Small intestine (tissue), 7 donors: ENCODE measurements at regions not wholly inside any gene's neighbourhood (a gene's known extent, or its start where the extent isn't known, plus 50 kb on each side); places are given as distances from the start of the nearest gene placed in this dataset.

Experiments used
- DNase-seq, 2 donors: peaks; one replicate each; pipeline versions ENCODE4 v3.0.0 to v3.0.0-alpha.2; 2013
- FAIRE-seq: peaks from 2 replicates; lab custom pipeline; 2012; peaks lifted over from hg19 to GRCh38; lab: Jason Lieb, UNC
- H3K27ac ChIP-seq, 3 donors: one replicate each; pipeline ENCODE4 v1.5.1; 2013; ENCODE audit warnings: low read length in 2 of 3, mild to moderate bottlenecking in 2 of 3, control low read depth in 1 of 3, inconsistent platforms in 1 of 3, low read depth in 1 of 3, moderate library complexity in 1 of 3
- H3K27me3 ChIP-seq, 3 donors: one replicate each; pipeline ENCODE4 v1.6.1; 2013; ENCODE audit warnings: low read length in 3 of 3, inconsistent platforms in 1 of 3; ENCODE audit not compliant: control insufficient read depth in 3 of 3, insufficient read depth in 3 of 3
- H3K36me3 ChIP-seq, 3 donors: one replicate each; pipeline ENCODE4 v1.6.1; 2013; ENCODE audit warnings: low read length in 3 of 3, inconsistent platforms in 1 of 3, low read depth in 1 of 3, mild to moderate bottlenecking in 1 of 3, moderate library complexity in 1 of 3; ENCODE audit not compliant: control insufficient read depth in 3 of 3, insufficient read depth in 2 of 3
- H3K4me1 ChIP-seq, 3 donors: one replicate each; pipeline ENCODE4 v1.6.1; 2013; ENCODE audit warnings: low read length in 2 of 3, inconsistent platforms in 1 of 3, low read depth in 1 of 3, mild to moderate bottlenecking in 1 of 3, moderate library complexity in 1 of 3; ENCODE audit not compliant: control insufficient read depth in 3 of 3, insufficient read depth in 2 of 3
- H3K4me3 ChIP-seq, 3 donors: one replicate each; pipeline ENCODE4 v1.5.1; 2013; ENCODE audit warnings: low read length in 3 of 3, control low read depth in 1 of 3, inconsistent platforms in 1 of 3, low read depth in 1 of 3, mild to moderate bottlenecking in 1 of 3, moderate library complexity in 1 of 3
- H3K9me3 ChIP-seq, 2 donors: one replicate each; pipeline ENCODE4 v1.6.1; 2013; ENCODE audit warnings: low read depth in 1 of 2, low read length in 1 of 2; ENCODE audit not compliant: control insufficient read depth in 2 of 2, insufficient read depth in 1 of 2
- WGBS, 3 donors: extraction: QIAGEN DNeasy Blood & Tissue Kit; methylation state at CpG; one replicate each; pipeline ENCODE4 v1.1.7; 2013; 5-methylcytosine and 5-hydroxymethylcytosine counted together
- donor health status: healthy with polysubstance abuse.
- donor health status: control.
- donor health status: control.
- donor health status: Bipolar disorder and iron deficiency.
- donor health status: healthy.

GRCh38 chr5:93130624-93131490 is 450.2 kb downstream of the NR2F1-AS1 start:
- Histone ChIP-seq H3K9me3 (no peaks in the 10 kb centered on the region), H3K4me1 (no peaks in the 10 kb centered on the region), H3K36me3 (no peaks in the 10 kb centered on the region), H3K27me3 (no peaks in the 10 kb centered on the region), H3K27ac (no peak overlapping the region), H3K4me3 (no peak overlapping the region)
- no peak for FAIRE-seq
- DNase-seq = no peak
- WGBS, 3 donors = 49 to 68% (median 68%) methylated on average over 5 of the region's 5 CpGs

- no peaks in the 10 kb centered on the region for H3K4me1 ChIP-seq
- H3K27me3 ChIP-seq = no peaks in the 10 kb centered on the region
- DNase-seq = no peak
- H3K4me3 ChIP-seq = no peak overlapping the region
- no peak for FAIRE-seq
- no peaks in the 10 kb centered on the region for H3K36me3 ChIP-seq
- WGBS, 3 donors = 68 to 94% (median 86%) methylated on average over 1 of the region's 1 CpG
- H3K27ac ChIP-seq = no peak overlapping the region
- H3K9me3 ChIP-seq = no peaks in the 10 kb centered on the region
Observed at GRCh38 chr5:93126634-93127033, 454.4 kb downstream of the NR2F1-AS1 start.

GRCh38 chr5:93123127-93123526 is 457.9 kb downstream of the NR2F1-AS1 start:
- H3K4me3 ChIP-seq = no peak overlapping the region
- DNase-seq (no peak), FAIRE-seq (no peak)
- H3K36me3 ChIP-seq = no peaks in the 10 kb centered on the region
- H3K27me3 ChIP-seq = no peaks in the 10 kb centered on the region
- H3K27ac ChIP-seq = no peak overlapping the region
- no peaks in the 10 kb centered on the region for H3K4me1 ChIP-seq
- no peaks in the 10 kb centered on the region for H3K9me3 ChIP-seq

- FAIRE-seq = no peak
- 45 to 56% (median 55%) methylated on average over 2 of the region's 2 CpGs for WGBS, 3 donors
- H3K36me3 ChIP-seq = no peaks in the 10 kb centered on the region
- H3K27me3 ChIP-seq = no peaks in the 10 kb centered on the region
- DNase-seq = no peak
- no peak overlapping the region for H3K27ac ChIP-seq
- H3K9me3 ChIP-seq = no peaks in the 10 kb centered on the region
- H3K4me1 ChIP-seq = no peaks in the 10 kb centered on the region
- no peak overlapping the region for H3K4me3 ChIP-seq
Observed at GRCh38 chr5:93122446-93122845, 458.6 kb downstream of the NR2F1-AS1 start.

GRCh38 chr5:93120771-93121170 is 460.2 kb downstream of the NR2F1-AS1 start:
- Histone ChIP-seq H3K27ac (no peak overlapping the region), H3K4me1 (no peaks in the 10 kb centered on the region), H3K9me3 (no peaks in the 10 kb centered on the region), H3K36me3 (no peaks in the 10 kb centered on the region), H3K4me3 (no peak overlapping the region), H3K27me3 (no peaks in the 10 kb centered on the region)
- 72 to 85% (median 77%) methylated on average over 4 of the region's 4 CpGs for WGBS, 3 donors
- no peak for FAIRE-seq
- DNase-seq = no peak

GRCh38 chr5:93120051-93120450 is 461.0 kb downstream of the NR2F1-AS1 start:
- H3K4me1 ChIP-seq = no peaks in the 10 kb centered on the region
- H3K9me3 ChIP-seq = no peaks in the 10 kb centered on the region
- H3K36me3 ChIP-seq = no peaks in the 10 kb centered on the region
- H3K27me3 ChIP-seq = no peaks in the 10 kb centered on the region
- DNase-seq (no peak), FAIRE-seq (no peak)
- H3K4me3 ChIP-seq = no peak overlapping the region
- no peak overlapping the region for H3K27ac ChIP-seq
- 66 to 76% (median 70%) methylated on average over 1 of the region's 1 CpG for WGBS, 3 donors

GRCh38 chr5:93117751-93118531 is 463.1 kb downstream of the NR2F1-AS1 start:
- no peak for FAIRE-seq
- no peak overlapping the region for H3K27ac ChIP-seq
- H3K9me3 ChIP-seq = no peaks in the 10 kb centered on the region
- no peak overlapping the region for H3K4me3 ChIP-seq
- 49 to 60% (median 57%) methylated on average over 2 of the region's 2 CpGs for WGBS, 3 donors
- H3K36me3 ChIP-seq = no peaks in the 10 kb centered on the region
- DNase-seq = no peak
- H3K27me3 ChIP-seq = no peaks in the 10 kb centered on the region
- H3K4me1 ChIP-seq = no peaks in the 10 kb centered on the region

GRCh38 chr5:93107805-93108520 is 473.1 kb downstream of the NR2F1-AS1 start:
- Histone ChIP-seq H3K4me3 (no peak overlapping the region), H3K36me3 (no peaks in the 10 kb centered on the region), H3K9me3 (no peaks in the 10 kb centered on the region), H3K4me1 (no peaks in the 10 kb centered on the region), H3K27ac (no peak overlapping the region), H3K27me3 (no peaks in the 10 kb centered on the region)
- DNase-seq (no peak), FAIRE-seq (no peak)
- 39 to 52% (median 47%) methylated on average over 4 of the region's 4 CpGs for WGBS, 3 donors
